Breast epithelium (tissue), 4 donors: ENCODE measurements at regions not wholly inside any gene's neighbourhood (a gene's known extent, or its start where the extent isn't known, plus 50 kb on each side); places are given as distances from the start of the nearest gene placed in this dataset.

Source experiments
- DNase-seq, 2 donors: peaks; one replicate each; pipeline ENCODE4 v3.0.0-alpha.2; 2019; ENCODE audit warnings: low spot score in 2 of 2
- H3K27ac ChIP-seq, 2 donors: fragments of 200-600 bp; sonication (generic) in 1 of 2; one replicate each; pipeline ENCODE4 v1.5.1; 2016 to 2019; ENCODE audit warnings: mild to moderate bottlenecking in 1 of 2
- H3K27me3 ChIP-seq, 2 donors: fragments of 200-600 bp; sonication (generic) in 1 of 2; one replicate each; pipeline versions ENCODE4 v1.5.1 to v1.6.0; 2017 to 2019; ENCODE audit warnings: control low read depth in 1 of 2, mild to moderate bottlenecking in 1 of 2
- H3K36me3 ChIP-seq: fragments of 200-600 bp; one replicate; pipeline ENCODE4 v1.5.1; 2019
- H3K4me1 ChIP-seq, 2 donors: fragments of 200-600 bp; sonication (generic); one replicate each; pipeline ENCODE4 v1.5.1; 2016 to 2019; ENCODE audit warnings: control low read depth in 1 of 2
- H3K4me3 ChIP-seq, 3 donors: fragments of 200-600 bp; sonication (generic); 1 replicate in 2 of 3; 2 replicates in 1 of 3; pipeline ENCODE4 v1.5.1; 2016 to 2019; ENCODE audit warnings: mild to moderate bottlenecking in 3 of 3, moderate library complexity in 2 of 3
- H3K9me3 ChIP-seq, 2 donors: fragments of 200-600 bp; sonication (generic) in 1 of 2; one replicate each; pipeline ENCODE4 v1.5.1; 2016 to 2019; ENCODE audit warnings: control low read depth in 1 of 2
- POLR2A ChIP-seq: fragments of 450-650 bp; IDR thresholded peaks from one replicate; pipeline ENCODE4 v1.6.1; 2016; ENCODE audit warnings: antibody characterized with exemption, mild to moderate bottlenecking, moderate library complexity
- POLR2AphosphoS5 ChIP-seq, 3 donors: sonication (generic); formaldehyde crosslinking; IDR thresholded peaks; one replicate each; pipeline ENCODE4 v1.6.1; 2017; ENCODE audit warnings: antibody characterized with exemption in 3 of 3
- intact Hi-C: fragments of 100-400 bp; cut with DNase I; formaldehyde crosslinking; loops from one replicate; pipeline ENCODE4 v1.15.1; 2023; ENCODE audit warnings: low total_unique reads
- TF ChIP-seq, protein P1 (sequence below), 3 donors: fragments of 450-650 bp; IDR thresholded peaks; one replicate each; pipeline ENCODE4 v1.5.1; 2016 to 2017; ENCODE audit warnings: antibody characterized with exemption in 3 of 3, mild to moderate bottlenecking in 3 of 3, moderate library complexity in 3 of 3

GRCh38 chr6:18613319-18613925 lies 226.3 kb downstream of the RNF144B start:
- intact Hi-C loops = no loop called here
- no peak overlapping the region for H3K27ac ChIP-seq
- no peaks in the 10 kb centered on the region for H3K4me1 ChIP-seq
- no peak for DNase-seq
- TF ChIP-seq, protein P1, sequence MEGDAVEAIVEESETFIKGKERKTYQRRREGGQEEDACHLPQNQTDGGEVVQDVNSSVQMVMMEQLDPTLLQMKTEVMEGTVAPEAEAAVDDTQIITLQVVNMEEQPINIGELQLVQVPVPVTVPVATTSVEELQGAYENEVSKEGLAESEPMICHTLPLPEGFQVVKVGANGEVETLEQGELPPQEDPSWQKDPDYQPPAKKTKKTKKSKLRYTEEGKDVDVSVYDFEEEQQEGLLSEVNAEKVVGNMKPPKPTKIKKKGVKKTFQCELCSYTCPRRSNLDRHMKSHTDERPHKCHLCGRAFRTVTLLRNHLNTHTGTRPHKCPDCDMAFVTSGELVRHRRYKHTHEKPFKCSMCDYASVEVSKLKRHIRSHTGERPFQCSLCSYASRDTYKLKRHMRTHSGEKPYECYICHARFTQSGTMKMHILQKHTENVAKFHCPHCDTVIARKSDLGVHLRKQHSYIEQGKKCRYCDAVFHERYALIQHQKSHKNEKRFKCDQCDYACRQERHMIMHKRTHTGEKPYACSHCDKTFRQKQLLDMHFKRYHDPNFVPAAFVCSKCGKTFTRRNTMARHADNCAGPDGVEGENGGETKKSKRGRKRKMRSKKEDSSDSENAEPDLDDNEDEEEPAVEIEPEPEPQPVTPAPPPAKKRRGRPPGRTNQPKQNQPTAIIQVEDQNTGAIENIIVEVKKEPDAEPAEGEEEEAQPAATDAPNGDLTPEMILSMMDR (IDR thresholded peaks at IDR 0.05) = no peak
- TF ChIP-seq POLR2AphosphoS5 (IDR thresholded peaks at IDR 0.05) (no peak), POLR2A (no peak)
- H3K9me3 ChIP-seq = peaks cover 3 to 6% of the 10 kb centered on the region in 2 donors
- no peaks in the 10 kb centered on the region for H3K36me3 ChIP-seq
- no peak overlapping the region for H3K4me3 ChIP-seq
- no peaks in the 10 kb centered on the region for H3K27me3 ChIP-seq

- H3K36me3 ChIP-seq = no peaks in the 10 kb centered on the region
- no peak overlapping the region for H3K27ac ChIP-seq
- H3K27me3 ChIP-seq = no peaks in the 10 kb centered on the region
- no peaks in the 10 kb centered on the region for H3K4me1 ChIP-seq
- no peak for DNase-seq
- intact Hi-C loops = no loop called here
- H3K4me3 ChIP-seq = no peak overlapping the region
- no peaks in the 10 kb centered on the region for H3K9me3 ChIP-seq
- no peak for TF ChIP-seq POLR2A
- TF ChIP-seq POLR2AphosphoS5 (IDR thresholded peaks at IDR 0.05) = no peak
- TF ChIP-seq, protein P1 (IDR thresholded peaks at IDR 0.05) = no peak
These were observed 242.4 kb downstream of the RNF144B start for GRCh38 chr6:18629571-18629970.

DNA sequence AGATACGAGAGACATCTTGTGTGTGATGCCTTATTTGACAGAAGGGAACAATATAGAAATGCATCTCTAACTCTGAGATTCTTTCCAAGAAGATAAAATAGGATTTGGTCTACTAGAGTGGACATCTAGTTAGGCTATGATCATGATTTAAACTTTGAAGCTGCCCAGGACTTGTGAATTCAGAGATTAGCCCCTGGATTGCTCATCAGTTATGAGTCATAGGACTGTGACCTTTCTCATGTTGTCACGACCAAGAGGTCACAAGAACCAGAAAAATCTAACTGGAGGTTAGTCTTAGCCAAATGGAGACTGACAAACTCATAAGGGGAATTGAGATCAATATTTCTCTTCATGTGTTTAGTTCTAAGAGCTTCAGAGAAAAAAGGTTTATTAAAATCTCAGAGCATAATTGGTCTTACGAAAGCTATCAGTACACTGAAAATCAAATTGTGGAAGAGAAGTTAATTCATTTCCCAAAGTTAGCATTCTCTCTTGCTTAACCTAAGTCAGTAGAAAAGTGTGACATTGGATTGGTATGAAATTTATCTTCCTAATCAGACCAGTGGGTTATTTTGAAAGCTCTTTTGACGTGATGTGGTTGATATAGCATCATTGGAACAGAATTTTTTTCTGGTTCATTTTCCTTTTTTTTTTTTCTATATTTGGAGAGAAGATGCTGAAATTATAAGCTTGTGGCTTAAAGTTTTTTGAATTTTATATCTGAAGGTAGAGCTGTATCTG lies 245.7 kb downstream of the RNF144B start:
- no peak overlapping the region for H3K27ac ChIP-seq
- TF ChIP-seq POLR2A = no peak
- TF ChIP-seq, protein P1 (IDR thresholded peaks at IDR 0.05) = no peak
- TF ChIP-seq POLR2AphosphoS5 (IDR thresholded peaks at IDR 0.05) = no peak
- DNase-seq = no peak
- no peak overlapping the region for H3K4me3 ChIP-seq
- H3K9me3 ChIP-seq = no peaks in the 10 kb centered on the region
- H3K27me3 ChIP-seq = no peaks in the 10 kb centered on the region
- no peaks in the 10 kb centered on the region for H3K36me3 ChIP-seq
- intact Hi-C loops = no loop called here
- no peaks in the 10 kb centered on the region for H3K4me1 ChIP-seq

DNA sequence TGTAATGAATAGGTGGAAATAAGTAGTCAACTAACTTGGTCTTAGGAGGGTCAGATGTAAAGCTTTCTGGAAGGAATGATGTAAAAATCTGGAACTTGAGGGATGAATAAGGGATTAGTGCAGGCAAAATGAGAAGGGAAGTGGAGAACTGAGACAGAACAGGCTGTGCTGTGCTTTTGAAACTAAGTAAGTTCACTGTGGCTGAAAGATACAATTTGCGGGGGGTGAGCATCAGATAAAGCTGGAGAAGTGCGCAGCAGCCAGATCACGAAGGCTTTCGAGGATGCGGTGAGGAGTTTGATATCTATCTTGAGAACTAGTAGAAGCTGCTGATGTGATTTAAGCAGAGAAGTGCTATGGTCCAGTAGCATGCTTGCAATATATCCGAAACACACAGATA lies 247.8 kb downstream of the RNF144B start:
- TF ChIP-seq, protein P1 (IDR thresholded peaks at IDR 0.05) = no peak
- TF ChIP-seq POLR2A (no peak), POLR2AphosphoS5 (IDR thresholded peaks at IDR 0.05) (no peak)
- intact Hi-C loops = no loop called here
- no peaks in the 10 kb centered on the region for H3K36me3 ChIP-seq
- H3K4me3 ChIP-seq = no peak overlapping the region
- H3K9me3 ChIP-seq = no peaks in the 10 kb centered on the region
- H3K4me1 ChIP-seq = no peaks in the 10 kb centered on the region
- no peak overlapping the region for H3K27ac ChIP-seq
- H3K27me3 ChIP-seq = no peaks in the 10 kb centered on the region
- DNase-seq = no peak

- intact Hi-C loops = no loop called here
- H3K4me3 ChIP-seq = no peak overlapping the region
- no peaks in the 10 kb centered on the region for H3K27me3 ChIP-seq
- H3K36me3 ChIP-seq = no peaks in the 10 kb centered on the region
- H3K27ac ChIP-seq = no peak overlapping the region
- H3K9me3 ChIP-seq = no peaks in the 10 kb centered on the region
- no peak for DNase-seq
- H3K4me1 ChIP-seq = no peaks in the 10 kb centered on the region
- TF ChIP-seq POLR2AphosphoS5 (IDR thresholded peaks at IDR 0.05) = no peak
- TF ChIP-seq, protein P1 (IDR thresholded peaks at IDR 0.05) = no peak
- TF ChIP-seq POLR2A = no peak
These were observed 253.0 kb downstream of the RNF144B start for GRCh38 chr6:18640134-18640533.
